Posterior cingulate gyrus (tissue), 11 donors: ENCODE measurements at regions not wholly inside any gene's neighbourhood (a gene's known extent, or its start where the extent isn't known, plus 50 kb on each side); places are given as distances from the start of the nearest gene placed in this dataset.
A peak's percentile ranks its signal among the peaks of the same experiment; 100 is the strongest.

Experiments used
- DNase-seq, 10 donors: peaks; one replicate each; pipeline versions ENCODE4 v3.0.0 to v3.0.0-alpha.2; 2020 to 2021; ENCODE audit warnings: mixed read lengths in 3 of 10
- intact Hi-C: fragments of 100-400 bp; cut with DNase I; formaldehyde crosslinking; loops from one replicate; pipeline ENCODE4 v1.15.1; 2023

DNA sequence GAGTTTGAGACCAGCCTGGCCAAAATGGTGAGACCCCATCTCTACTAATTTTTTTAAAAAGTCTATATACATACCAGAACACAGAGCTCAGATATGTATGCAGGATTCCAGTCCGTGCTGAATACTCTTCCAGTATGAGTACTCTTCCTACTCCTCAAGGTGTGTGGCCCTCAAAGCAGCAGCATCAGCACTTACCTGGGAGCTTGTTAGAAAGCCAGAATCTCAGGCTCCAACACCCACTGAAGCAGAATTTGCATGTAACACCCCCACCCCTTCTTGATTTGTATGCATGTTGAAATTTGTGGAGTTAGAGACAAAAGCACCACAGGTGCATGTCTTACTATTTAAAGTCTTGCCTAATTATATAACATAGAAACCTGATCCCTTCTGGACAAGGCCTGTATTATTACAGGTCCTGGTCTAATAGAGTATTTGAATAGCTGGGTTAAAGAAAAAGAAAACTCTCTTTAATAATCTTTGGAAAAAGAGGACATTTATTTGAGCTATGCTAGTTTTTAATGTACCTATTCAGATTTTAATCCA is 50.3 kb upstream of the NFE2L2 start:
- DNase-seq = no peak
- intact Hi-C loops = no loop called here

DNA sequence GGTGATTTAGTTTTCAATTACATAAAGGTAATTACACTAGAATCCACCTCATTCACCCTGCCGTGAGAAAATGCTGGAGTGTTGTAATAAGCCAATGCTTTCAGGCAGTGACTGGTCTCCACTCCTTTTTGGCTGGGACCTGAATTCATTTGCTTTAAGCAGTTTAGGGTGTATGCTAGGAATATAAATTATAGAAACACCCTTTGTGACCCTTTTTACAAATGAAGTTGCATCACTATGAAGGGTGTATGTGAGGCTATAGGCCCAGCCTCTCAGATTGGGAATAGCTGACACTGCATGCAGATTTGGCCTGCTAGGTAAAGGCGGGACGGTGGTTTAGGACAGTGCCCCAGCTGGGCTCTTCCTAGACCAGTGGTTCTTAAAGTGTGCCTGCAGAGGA is 50.8 kb upstream of the NFE2L2 start:
- intact Hi-C loops = no loop called here
- DNase-seq = no peak

DNA sequence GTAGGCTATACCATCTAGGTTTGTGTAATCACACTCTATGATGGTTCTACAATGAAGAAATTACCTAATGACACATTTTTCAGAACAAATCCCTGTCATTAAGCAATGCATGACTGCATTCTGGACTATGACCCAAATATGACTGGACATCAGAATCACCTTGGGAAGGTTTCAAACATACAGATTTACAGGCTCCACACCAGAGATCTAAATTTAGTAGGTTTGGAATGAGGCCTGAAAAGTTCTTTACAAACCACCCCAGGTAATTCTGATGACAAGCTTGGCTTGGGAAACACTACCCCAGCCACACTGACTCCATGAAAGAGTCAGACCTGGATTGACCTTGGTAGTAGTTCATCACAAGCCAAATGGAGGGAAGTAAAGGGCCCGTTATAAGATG is 52.2 kb upstream of the NFE2L2 start:
- no peak for DNase-seq
- intact Hi-C loops = no loop called here

DNA sequence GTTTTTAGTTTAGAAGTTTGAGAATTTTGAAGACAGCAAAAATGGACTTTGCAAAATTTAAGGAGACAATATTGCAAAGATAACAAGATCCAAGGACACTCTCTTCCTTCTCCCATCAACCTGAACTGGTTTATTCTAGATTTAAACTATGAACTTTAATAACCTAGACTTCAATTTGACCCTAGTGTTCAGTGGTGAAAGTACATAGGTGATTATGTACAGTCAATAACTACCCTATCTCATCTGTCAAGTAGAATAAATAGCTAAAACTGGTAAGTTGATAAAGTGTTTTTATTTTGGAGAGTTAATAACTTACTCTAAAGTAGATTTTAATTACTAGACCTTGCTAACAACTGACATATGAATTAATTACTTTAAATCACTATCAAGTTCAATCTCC is 52.9 kb upstream of the NFE2L2 start:
- no peak for DNase-seq
- intact Hi-C loops = no loop called here

DNA sequence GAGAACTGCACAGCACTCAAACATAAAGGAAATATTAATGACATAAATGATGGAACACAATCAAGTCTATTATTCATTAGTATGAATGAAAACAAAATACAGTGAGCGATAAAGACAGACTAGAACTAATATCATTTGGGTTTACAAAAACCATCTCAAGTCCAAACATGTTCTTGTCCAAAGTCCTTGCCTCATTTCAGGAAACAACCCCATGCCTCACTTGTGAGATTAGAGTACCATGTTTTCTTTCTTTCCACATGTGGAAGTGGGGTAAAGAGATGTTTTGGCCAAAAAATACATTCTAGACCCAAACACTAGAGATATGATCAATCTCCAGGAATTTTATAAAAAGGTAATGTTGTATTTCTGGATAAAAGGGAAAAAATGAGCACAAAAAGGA is 53.3 kb upstream of the NFE2L2 start:
- no peak for DNase-seq
- intact Hi-C loops = no loop called here

DNA sequence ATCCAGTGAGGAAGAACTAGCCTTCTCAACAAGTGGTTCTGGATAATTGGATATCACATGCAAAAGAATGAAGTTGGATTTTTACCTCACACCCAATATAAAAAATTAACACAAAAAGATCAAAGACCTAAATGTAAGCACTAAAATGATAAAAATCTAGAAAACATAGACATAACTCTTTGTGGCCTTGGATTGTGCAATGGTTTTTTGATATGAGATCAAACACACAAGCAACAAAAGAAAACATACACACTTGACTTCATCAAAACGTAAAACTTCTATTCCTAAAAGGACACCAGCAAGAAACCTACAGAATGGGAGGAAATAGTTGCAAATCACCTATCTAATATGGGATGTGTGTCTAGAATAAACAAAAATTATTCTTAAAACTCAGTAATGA is 54.1 kb upstream of the NFE2L2 start:
- no peak for DNase-seq
- intact Hi-C loops = no loop called here

DNA sequence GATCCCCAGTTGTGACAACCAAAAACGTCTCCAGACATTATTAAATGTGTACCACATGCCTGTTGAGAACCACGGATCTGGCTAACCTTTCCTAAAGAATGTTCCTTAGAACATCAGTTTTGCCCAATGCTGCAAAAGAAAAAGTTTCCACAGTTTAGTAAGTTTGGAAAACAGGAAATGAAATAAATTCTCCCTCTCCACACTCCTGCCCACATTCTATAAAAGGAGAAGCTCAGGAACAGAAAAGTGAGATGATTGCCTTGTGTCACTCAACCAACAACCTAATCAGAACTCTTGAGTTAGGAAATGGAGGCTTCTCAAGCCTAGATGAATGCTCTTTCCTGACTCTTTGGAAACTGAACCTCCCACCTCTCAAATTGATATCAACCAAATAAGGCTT is 56.1 kb upstream of the NFE2L2 start:
- intact Hi-C loops = no loop called here
- DNase-seq = no peak

DNA sequence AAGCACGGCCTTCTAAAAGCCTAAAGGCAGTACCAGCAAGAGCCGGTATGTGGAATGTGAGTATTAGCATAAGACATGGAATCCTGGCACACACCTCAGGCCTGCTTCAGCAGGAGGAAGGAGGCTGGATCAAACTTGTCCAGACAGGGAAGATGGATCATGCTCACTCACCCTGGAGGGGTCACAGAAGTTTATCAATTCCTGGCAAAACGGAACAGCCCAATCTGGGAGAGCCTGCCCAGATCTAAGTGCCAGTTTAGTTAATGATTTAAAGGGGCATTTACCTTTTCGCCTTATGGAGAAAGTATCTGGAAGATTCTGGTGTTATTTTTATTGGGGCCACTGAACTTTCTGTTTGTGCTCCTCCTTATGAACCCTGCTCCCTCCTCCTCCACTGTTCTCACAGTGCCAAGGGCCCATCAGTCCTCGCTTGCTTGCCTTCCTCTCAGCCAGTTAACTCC is 58.3 kb upstream of the NFE2L2 start:
- no peak for DNase-seq
- intact Hi-C loops = no loop called here

DNA sequence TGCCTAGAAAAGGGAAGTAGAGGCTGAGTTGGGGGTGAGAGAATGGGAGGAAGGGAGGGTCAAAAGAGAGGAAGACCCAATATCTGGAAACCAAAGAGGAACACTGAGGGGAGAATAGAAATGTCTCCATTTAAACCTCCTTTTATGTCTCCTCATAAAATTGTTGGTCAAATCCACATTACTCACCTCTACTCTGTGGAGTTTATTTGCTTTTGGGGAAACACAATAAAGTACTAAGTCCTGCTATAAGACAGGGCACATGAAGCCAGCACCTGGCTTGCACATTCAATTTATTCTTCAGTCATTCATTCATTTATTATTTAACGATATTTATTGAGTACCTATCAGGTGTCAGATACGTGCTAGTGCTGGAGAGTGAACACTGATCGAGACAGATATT is 60.3 kb upstream of the NFE2L2 start:
- intact Hi-C loops = no loop called here
- DNase-seq = no peak

DNA sequence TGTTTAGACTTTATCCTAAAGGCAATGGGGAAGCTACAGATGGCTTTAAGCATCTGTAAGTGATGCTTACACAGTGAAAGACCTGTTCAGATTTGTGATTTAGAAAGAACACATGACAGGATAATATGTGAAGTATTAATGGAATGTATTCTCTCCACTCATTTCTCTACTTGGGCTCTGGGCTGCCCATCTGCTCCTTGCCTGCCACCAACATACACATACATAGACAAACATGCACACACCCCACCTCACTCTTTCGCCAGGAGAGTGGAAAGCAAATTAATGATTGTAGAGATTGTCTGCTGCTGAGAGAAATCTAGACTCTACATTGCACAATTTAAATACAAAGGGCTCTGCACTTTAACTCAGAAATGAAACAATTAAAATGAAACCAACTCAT is 61.0 kb upstream of the NFE2L2 start:
- intact Hi-C loops = no loop called here
- no peak for DNase-seq

DNA sequence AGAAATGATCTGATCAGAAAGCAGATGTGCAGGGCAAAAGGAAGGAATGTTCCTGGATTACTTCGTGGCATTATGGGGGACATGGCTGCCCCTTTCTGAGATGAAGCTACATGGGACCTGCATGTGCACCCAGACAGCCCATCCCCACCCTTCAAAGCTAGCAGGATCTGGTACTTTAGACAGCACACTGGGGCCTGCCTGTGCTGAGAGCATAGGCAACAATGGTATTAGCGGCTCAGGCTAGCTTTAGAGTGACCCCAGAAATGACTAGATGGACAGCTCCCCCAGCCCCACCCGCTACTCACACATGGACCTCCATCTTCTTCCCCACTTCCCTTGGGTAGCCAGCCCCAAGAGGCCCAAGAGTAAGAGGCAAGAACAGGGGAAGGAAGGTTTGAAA is 61.5 kb upstream of the NFE2L2 start:
- intact Hi-C loops = no loop called here
- DNase-seq = no peak

DNA sequence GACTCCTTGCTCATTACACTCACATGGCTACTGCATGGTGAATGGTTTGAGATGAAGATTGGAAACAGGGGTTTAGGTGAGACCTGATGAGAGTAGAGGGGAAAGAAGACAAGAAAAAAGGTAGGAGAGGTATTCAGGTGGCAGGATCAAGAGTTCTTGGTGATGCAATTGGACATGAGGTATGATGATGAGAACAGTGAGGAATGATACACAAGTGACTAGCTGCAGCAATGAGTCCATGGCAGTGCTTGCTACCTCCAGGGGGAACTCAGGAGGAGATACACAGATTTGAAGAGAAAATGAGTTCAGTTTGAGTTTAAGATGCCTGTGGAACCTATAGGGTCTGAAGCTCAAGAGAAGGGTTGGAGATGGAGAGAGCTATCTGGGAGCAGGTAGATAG is 62.1 kb upstream of the NFE2L2 start:
- intact Hi-C loops = no loop called here
- no peak for DNase-seq

DNA sequence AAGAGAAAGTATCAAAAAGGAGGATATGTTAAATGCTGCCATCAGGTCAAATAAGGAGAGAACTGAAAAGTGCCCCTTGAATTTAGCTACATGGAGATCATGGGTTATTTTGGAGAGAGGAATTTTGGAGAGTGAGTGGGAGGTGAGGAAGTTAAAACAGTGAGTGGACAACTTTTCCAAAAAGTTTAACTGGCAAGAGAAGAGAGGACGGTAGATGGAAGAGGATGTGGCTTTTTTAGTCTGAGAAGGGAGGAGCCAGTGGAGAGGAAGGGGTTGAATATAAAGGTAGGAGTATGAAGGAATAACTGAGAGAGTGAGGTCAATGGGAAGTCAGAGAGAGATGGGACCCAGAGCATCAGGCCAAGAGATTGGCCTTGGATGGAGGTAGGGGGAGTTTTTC is 62.5 kb upstream of the NFE2L2 start:
- intact Hi-C loops = no loop called here

DNA sequence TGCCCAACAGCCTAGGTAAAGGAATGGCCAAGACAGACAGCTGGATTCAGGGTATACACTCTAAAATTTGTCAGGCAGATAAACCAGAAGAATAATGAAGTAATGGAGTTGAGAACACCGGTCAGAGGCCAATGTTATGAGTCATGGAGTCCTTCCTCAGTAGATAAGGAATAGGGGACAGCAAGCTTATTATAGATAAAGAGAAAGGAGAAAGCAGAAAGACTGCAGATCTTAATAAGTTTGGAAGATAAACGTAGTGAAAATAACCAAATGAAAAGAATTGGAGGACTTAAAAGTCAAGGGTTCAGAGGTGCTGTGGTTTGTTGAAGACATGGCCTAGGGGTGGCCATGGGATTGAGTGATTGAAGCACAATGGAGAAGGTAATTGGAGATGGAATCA is 63.5 kb upstream of the NFE2L2 start:
- no peak for DNase-seq
- intact Hi-C loops = no loop called here

More for the DNA sequence above, 62.5 kb upstream of the NFE2L2 start:
- no peak for DNase-seq

DNA sequence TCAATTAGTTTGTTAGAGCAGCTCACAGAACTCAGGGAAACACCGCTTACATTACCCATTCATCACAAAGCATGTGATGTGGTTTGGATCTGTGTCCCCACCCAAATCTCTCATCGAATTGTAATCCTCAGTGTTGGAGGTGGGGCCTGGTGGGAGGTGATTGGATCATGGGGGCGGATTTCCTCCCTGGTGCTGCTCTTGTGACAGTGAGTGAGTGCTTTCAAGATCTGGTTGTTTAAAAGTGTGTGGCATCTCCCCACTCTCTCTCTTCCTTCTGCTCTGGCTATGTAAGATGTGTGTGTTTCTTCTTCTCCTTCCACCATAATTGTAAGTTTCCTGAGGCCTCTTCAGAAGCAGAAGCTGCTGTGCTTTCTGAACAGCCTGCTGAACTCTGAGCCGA is 63.5 kb upstream of the AGPS start:
- intact Hi-C loops = no loop called here
- no peak for DNase-seq

DNA sequence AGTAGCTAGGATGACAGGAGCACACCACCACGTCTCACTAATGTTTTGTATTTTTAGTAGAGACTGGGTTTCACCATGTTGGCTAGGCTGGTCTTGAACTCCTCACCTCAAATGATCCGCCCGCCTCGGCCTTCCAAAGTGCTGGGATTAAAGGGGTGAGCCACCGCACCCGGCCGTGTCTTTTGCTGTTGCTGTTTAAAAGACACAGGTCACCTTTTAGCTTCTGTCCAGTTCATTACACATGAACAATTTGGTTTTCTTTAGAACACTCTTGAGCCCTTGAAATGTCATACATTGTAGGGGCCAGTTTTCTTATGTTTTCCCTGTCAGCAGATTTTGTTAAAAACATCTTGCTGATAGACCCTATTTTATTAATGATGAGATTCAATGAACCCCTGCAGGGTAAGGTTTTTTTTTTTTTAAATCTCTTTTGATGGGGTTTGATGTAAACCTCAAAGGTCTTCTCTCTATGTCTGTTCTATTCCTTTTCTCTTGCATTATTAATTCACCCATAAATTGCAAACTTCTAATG is 61.0 kb upstream of the AGPS start:
- intact Hi-C loops = loop anchor here (10.0 kb wide), 1 partner anchor 423 kb away; no protein-coding TSS in a partner anchor
- no peak for DNase-seq

DNA sequence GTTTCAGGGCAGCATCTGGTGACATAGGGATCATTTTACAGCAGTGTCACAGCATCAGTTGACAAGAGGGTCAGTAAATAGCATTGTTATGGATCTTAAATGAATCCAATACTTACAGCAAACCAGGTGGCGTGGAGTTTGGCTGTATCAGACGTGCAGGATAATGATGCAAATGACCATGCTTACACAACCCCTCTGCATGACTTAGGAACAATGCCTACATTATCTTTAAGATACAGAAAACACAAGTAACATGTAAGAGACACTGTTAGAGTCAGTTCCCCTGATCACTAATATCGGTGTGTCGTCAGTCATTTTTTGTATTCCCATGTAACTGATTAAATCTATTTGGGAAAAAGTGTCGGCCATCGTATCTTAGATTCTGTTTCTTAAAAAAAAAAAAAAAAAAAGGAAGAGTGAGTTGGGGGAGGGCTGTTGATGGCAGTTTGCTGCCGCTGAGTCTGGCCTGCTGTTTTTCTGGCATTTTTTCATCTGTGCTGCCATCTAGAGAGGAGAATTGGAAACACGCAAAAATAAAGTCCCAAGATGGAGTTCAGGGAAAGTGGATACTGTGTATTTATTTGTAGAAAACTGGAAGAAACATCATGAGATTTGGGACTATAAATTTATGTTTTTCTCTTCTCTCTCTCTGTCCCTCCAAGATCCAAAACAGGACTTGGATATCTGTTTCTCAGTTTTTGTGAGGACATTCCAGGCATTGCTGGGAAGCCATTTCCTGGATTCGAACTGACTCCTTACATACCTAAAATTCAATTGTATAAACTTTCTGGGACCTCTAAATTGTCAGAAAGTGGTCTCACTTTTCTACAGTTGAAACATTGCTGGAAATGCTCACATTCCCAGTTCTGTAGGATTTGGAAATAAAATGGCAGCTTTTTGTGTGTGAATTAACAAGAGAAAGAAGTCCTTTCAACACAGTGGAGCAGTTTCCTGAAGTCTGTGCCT is 60.3 kb upstream of the AGPS start:
- intact Hi-C loops = loop anchor here (1.0 to 10.0 kb wide), 3 partner anchors 68 to 422 kb away; partner anchors contain the start of gene NFE2L2
- peak in 4 of 10 donors; percentile 15 to 82 (median 58) for DNase-seq

DNA sequence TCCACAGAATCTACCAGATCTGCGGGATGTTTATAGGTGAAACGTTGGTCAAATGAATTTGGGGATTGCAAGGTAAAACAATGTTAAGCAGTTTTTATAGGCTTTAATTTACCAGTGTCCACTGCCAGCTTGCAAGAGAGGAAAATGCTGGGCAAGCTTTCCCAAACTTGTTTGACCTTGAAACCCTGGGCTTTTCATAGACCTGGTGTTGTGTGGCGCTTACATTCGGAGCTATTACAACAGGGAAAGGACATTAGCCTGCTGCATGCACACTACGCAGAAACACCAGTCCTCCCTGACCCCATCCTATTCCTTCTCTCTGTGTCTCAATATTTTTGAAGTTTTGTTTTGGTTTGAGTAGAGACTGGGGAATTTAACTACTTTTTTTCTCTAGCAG is 59.6 kb upstream of the AGPS start:
- no peak for DNase-seq
- intact Hi-C loops = loop anchor here (1.0 to 10.0 kb wide), 3 partner anchors 68 to 422 kb away; partner anchors contain the start of gene NFE2L2

DNA sequence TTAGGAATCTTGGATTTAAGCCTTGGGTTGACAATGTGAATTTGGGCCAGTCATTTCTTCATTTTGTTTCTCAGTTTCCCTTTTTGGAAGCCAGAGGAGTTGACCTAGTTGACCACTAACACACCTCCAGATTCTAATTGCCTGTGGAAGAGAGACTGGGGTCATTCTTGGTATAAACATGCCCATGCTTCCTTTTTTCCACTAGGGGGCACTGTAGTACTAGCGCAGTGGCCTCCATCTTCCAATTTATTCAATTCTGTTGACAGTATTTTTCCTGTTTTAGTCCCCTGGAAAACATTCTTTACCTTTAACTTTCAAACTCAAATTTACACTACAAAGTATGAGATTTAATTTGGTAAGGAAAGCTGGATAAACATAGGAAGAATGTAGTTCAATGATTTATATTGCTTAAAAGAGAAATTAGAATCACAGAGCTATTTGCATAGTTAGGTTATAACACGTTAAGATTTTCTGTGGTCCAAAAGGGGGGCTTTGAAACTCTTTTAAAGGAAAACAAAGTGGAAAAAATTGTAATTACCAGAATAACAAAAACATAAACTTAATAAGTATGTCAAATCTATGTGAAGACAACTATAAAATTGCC is 57.5 kb upstream of the AGPS start:
- intact Hi-C loops = loop anchor here (1.0 to 10.0 kb wide), 4 partner anchors 81 to 420 kb away; no protein-coding TSS in a partner anchor
- peak in 3 of 10 donors; percentile 11 to 45 (median 12) for DNase-seq

DNA sequence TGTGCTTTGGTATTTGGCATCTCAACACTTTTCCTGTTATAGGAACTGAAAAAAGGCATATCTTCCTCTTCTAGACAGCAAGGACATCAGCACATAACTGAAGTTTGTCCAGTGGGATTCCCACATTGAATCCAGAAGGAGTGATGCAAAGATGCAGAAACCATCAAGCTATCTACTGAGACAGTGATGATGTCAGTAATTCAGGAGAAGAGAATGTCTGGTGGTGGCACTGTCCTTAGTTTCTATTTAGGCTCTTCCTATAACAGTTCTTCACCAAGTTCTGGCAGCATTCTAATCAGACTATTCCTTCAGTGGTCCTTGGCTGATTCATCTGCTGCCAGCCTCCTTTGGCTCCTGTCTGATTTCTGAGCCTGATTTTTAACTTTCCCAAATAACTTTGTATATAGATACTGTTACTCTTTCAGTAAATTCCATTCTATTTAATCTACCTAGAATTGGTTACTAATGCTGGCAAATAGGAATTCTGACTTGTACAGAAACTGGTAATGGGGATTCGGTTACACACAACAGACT is 56.6 kb upstream of the AGPS start:
- intact Hi-C loops = loop anchor here (1.0 to 10.0 kb wide), 4 partner anchors 80 to 419 kb away; no protein-coding TSS in a partner anchor
- no peak for DNase-seq
